NCI-H1105 treated with DMSO at 0.1 percent for 48 hours (cell line): ENCODE measurements at regions not wholly inside any gene's neighbourhood (a gene's known extent, or its start where the extent isn't known, plus 50 kb on each side); places are given as distances from the start of the nearest gene placed in this dataset.

ENCODE experiments used
- DNase-seq: peaks from one replicate; lab custom pipeline; 2025; lab: John Stamatoyannopoulos, UW

- no peak for DNase-seq
Measured at GRCh38 chr2:173770947-173771678, 194.1 kb downstream of the SP3 start.

- no peak for DNase-seq
Measured at GRCh38 chr2:173772205-173772604, 193.0 kb downstream of the SP3 start.

GRCh38 chr2:173773076-173773475, 192.1 kb downstream of the SP3 start:
- no peak for DNase-seq

DNA sequence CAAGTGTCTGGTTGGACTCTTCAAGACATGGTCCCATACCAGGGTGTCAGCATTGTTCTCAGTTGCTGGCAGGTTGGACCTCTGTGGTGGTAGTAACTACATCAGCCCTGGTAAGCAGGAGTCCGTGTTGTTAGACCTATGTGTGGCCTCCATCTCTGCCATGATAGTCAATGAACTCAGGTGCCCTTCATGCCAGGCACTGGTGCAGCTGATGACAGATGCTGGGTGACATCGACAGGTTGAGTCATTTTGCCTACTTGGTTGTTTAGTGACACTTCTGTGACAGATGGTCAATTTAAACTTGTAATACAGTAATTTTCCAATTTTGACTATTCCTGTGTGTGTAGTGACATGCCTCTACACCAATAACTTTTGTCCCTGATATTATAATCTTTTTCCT, 189.7 kb downstream of the SP3 start:
- DNase-seq, result no peak

GRCh38 chr2:173782681-173783080, 182.5 kb downstream of the SP3 start:
- no peak for DNase-seq

GRCh38 chr2:173783382-173783781, 181.8 kb downstream of the SP3 start:
- DNase-seq, result no peak

DNA sequence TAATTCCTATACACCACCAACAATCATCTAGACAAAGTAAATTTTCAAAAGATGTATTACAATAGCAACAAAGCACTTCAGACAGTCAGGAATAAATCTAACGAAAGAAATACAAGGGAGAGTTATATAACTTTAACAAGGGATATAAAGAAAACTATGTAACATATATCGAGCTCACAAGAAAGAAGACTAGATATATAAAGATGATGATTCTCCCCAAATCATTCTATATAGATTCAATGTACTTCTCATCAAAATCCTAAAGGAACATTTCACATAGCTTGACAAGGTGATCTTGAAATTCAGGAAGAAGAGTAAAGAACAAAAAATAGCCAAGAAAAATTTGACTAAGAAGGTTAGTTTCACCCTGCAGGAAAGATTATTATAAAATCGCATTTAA, 179.4 kb downstream of the SP3 start:
- DNase-seq, result no peak

DNA sequence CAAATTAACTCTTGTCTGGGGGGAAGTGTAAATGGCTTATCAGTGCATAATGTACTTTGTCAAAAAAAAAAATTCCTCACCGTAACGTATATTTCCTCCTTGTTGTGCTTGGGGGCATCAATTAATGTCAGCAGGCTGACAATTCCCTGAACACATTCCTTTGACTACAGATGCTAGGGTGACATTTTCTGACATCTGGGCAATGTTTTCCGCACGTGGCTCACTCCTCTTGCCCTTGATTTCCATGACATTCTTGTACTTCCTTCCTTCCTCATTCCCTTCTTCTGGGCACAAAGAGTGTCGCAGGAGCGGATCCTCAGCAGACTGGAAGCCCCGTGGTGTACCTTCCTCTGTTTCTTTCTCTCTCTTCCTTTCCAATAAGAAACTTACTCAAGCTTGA, 173.7 kb downstream of the SP3 start:
- DNase-seq, result no peak

- DNase-seq, result no peak
Measured at GRCh38 chr2:173792166-173792565, 173.0 kb downstream of the SP3 start.

DNA sequence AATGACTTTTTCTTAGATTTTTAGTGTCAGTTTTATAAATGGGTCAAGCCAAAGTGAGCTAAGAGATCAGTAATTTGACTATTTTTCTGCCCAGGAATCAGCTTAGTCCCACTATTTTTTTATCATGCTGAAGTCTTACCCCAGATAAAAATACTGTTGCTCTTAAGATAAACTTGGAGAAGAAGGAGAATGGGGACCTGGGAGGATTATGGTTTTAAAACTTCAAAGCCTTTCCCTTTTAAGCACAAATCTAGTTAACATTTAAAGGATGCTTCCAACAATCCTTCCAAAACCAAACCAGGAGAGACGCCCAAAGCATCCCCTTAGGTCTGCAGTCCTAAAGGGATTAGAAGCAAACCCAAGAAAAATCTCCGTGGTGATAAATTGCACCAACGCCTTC, 172.4 kb downstream of the SP3 start:
- DNase-seq, result no peak

DNA sequence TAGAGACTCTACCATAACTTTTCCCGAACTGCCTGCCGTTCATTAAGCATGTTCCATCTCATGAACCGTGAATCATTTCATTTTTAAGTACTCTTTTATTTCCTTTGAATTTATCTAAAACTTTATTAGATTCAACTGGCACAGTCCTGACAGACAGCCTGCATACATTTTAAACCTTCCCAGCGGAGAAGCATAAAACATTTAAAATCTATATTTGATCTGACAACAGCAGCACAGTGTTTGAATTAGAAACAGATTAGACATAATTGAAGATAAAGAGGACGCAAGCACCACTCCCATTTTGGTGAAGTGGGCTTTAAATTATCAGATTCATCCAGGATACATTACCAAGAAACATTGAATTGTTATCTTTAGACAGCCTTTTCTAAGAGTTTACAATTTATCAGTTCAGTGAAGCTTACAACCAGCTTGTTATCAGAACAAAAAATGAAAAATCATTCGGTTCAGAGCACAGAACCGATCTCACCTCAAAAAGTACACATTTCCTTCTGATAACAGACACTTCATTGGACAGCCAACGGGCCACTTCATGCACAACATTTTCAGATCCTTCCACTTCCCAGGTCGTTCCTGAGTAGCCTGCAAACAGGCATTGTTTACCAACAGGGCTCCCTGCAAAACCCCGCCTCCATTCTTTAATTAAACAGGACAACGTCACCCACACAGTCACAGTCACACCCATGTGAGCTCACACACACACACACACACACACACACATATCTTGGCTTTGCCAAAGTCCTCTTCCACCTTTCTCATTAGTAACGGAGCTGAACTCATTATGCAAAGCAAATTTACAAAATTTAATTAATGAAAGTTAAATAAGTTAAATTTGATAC, 171.2 kb downstream of the SP3 start:
- peak; percentile 8 for DNase-seq

- DNase-seq, result no peak
Measured at GRCh38 chr2:173797586-173798263, 167.4 kb downstream of the SP3 start.

DNA sequence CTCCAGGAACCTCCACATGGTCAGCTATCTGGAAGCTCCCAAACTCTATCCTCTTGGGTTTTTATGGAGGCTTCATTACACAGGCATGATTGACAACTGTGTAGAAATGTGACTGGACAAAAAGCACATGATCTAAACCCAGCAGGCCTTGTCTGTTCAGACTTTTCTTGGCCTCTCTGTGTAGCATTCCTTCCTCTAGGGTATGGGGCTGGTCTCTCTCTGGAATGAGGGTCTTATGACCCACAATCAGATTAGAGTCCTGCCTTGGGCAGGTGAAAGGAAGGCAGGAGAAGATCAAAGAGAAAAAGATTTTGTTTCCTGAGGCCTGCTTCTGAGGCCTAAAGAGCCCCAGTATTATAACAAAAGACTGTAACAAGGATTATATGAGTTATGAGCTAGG, 162.7 kb downstream of the SP3 start:
- no peak for DNase-seq

- no peak for DNase-seq
Measured at GRCh38 chr2:173803449-173803848, 161.7 kb downstream of the SP3 start.

DNA sequence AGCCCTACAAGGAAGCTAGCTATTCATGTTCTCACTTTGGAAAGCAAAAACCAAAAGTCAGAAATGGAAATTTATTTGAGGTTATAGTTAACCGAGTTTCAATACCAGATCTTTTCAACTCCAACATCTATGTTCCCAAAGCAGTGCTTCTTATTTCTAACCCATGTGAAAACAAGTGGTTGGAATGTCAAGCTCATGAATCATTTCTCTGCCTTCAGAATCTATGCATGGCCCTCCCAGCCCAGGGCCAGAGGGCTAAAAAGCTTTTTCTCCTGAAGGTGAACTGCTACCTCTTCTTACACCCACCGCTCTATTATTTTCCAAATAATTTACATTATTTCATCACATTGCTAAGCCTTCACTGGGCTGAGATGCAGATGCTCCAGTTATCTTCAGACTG, 158.4 kb downstream of the SP3 start:
- no peak for DNase-seq

DNA sequence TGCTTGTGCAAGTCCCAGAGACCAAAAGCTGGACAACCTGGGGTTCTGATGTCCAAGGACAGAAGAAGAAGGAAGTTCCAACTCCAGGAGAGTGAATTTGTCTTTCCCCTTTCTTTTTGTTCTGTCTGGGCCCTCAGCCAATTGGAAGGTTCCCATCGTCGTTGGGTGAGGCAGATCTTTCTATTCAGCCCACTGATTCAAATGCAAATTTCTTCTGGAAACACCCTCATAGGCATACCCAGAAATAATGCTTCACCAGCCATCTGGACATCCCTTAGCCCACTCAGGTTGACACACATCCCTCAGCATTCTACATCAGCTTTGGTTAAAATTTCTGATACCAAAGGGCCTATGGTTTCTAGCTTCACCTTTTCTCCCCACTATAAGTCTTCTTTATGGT, 156.5 kb downstream of the SP3 start:
- DNase-seq, result no peak

- DNase-seq, result no peak
Measured at GRCh38 chr2:173812321-173812720, 152.9 kb downstream of the SP3 start.

DNA sequence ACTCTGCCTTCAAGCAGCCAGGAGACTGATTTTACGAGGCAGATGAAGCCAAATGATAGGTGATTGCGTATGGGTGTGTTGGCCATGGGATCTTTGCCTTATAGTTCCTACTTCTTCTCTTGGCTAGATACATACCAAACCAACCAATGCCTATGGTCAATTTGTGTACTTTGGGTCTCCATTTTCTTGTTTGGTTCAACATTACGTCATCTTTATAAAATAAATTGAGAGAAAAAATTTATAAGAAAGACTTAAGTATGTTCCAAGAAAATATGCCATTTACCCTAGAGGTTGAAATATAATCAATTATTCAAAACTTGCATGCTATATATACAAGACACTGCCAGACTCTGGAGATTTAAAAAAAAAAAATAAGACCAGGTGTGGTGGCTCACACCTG, 150.9 kb downstream of the SP3 start:
- no peak for DNase-seq

DNA sequence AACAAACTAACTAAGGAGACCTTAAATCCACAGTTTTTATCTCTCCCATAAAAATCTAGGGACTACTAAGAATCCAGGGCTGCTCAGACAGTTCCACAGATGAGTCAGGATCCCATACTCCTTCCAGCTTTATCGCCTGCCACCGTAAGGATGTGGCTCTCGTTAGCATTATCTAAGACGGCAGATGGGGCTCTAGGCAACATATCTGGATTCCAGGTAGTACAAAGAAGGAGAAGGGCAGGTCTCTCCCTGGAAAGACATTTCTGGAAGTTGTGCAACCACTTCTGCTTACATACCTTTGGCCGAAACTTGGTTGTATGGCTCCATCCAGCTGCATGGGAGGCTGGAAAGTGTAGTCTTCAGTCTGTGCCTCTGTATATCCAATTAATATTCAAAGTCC, 149.4 kb downstream of the SP3 start:
- DNase-seq, result no peak

- DNase-seq, result no peak
Measured at GRCh38 chr2:173817582-173817981, 147.6 kb downstream of the SP3 start.

DNA sequence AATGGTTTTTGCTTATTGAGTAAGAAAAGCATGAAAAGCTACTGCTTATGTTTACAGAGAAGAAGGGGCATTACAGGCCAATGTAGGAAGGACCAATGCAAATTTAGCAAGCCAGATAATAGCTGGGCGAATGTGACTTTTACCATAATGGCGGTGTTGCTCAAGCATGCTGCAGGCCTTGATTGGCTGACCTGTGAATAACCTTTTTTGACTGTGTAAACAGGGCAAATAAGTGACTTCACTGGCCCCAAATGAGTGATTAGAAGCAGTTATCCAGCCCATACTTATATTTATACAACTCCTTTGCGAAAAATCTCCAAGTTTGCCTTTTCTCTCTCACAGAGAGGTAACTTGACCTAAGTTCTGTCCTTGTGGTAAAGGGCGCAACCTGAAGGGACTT, 146.9 kb downstream of the SP3 start:
- no peak for DNase-seq

- no peak for DNase-seq
Measured at GRCh38 chr2:173819852-173820251, 145.3 kb downstream of the SP3 start.

DNA sequence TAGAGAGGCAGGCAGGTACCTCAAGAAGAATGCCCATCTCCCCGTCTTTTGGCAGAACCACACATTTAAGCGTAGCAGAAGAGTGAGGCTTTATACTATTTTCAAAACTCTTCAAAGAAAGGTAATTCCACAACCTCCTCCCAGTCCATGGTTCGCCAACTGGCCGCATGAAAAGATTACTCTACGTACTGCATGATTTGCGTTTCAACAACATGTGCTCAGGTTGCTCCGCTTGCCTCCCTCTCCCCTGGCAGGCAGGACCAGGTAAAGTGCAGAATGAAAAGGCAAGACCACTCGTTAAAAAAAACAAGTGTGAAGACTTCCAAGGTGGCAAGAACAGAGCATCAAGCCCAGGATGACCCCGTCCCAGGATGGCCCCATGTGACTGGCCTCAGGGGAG, 143.7 kb downstream of the SP3 start:
- DNase-seq, result no peak
